ENCODE measurements at regions not wholly inside any gene's neighbourhood (a gene's known extent, or its start where the extent isn't known, plus 50 kb on each side); places are given as distances from the start of the nearest gene placed in this dataset.
"Not testable (repeated sequence)": the region's sequence is repeated elsewhere in the genome, so short reads cannot be mapped to it uniquely, and the experiment has no call there.

DNA sequence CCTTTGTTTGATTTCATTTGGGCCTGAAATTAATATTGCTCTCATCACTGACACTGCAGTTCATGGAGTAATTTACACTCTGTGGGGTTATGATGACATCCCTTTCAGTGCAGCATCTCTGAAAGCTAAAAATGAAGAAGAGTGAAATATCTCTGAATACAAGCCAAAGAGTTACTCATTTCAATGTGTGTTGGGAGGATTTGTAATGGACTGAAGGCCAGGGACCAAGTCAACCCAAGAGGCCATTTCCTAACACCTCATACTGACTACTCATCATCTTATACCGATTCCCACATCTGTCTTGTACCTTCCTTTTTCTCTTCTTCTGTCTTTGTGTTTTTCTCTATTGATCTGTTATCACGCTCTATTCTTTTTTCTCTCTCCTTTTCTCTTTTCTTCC lies 374.4 kb upstream of the FRG1 start:
- H3K9me3 Mint-ChIP-seq; DNase-seq (ENCODE audit: low spot score); H3K27ac Mint-ChIP-seq; H3K27me3 Mint-ChIP-seq (ENCODE audit: insufficient read depth); H3K4me3 Mint-ChIP-seq; intact Hi-C loops (cut with micrococcal nuclease); H3K36me3 Mint-ChIP-seq (ENCODE audit: low read depth); H3K4me1 Mint-ChIP-seq (ENCODE audit: low read depth): not testable (repeated sequence)

GRCh38 chr4:189566900-189567299 lies 373.8 kb upstream of the FRG1 start:
- H3K9me3 Mint-ChIP-seq; intact Hi-C loops (cut with micrococcal nuclease); H3K27ac Mint-ChIP-seq: not testable (repeated sequence)

GRCh38 chr4:189579645-189580044 lies 361.0 kb upstream of the FRG1 start:
- H3K9me3 Mint-ChIP-seq; intact Hi-C loops (cut with micrococcal nuclease); H3K4me3 Mint-ChIP-seq; H3K36me3 Mint-ChIP-seq (ENCODE audit: low read depth); DNase-seq (ENCODE audit: low spot score); H3K4me1 Mint-ChIP-seq (ENCODE audit: low read depth); H3K27me3 Mint-ChIP-seq (ENCODE audit: insufficient read depth); H3K27ac Mint-ChIP-seq: not testable (repeated sequence)

More at GRCh38 chr4:189566900-189567299, 373.8 kb upstream of the FRG1 start:
- not testable (repeated sequence) for H3K4me1 Mint-ChIP-seq (ENCODE audit: low read depth); H3K4me3 Mint-ChIP-seq; H3K27me3 Mint-ChIP-seq (ENCODE audit: insufficient read depth); H3K36me3 Mint-ChIP-seq (ENCODE audit: low read depth); DNase-seq (ENCODE audit: low spot score)

- H3K27me3 Mint-ChIP-seq (ENCODE audit: insufficient read depth); H3K36me3 Mint-ChIP-seq (ENCODE audit: low read depth); H3K4me3 Mint-ChIP-seq; H3K4me1 Mint-ChIP-seq (ENCODE audit: low read depth); H3K27ac Mint-ChIP-seq; intact Hi-C loops (cut with micrococcal nuclease); DNase-seq (ENCODE audit: low spot score); H3K9me3 Mint-ChIP-seq: not testable (repeated sequence)
These were observed 353.6 kb upstream of the FRG1 start for GRCh38 chr4:189586908-189587632.

DNA sequence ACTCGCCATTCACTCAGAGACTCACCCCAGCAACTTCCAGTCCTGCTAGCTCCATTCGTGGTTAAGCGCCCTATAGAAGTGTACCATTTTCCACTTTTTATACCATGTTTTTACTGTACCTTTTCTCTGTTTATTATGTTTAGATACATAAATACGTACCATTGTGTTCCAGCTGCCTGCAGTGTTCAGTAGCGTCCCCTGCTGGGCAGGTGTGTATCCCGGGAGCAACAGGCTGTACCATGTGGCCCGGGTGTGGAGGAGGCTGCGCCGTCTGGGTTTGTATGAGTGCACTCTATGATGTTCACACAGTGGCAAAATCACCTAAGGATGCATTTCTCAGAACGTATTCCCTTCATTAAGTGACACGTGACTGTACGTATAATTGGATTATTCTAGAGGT lies 351.5 kb upstream of the FRG1 start:
- H3K27ac Mint-ChIP-seq; intact Hi-C loops (cut with micrococcal nuclease); DNase-seq (ENCODE audit: low spot score); H3K4me1 Mint-ChIP-seq (ENCODE audit: low read depth); H3K27me3 Mint-ChIP-seq (ENCODE audit: insufficient read depth); H3K4me3 Mint-ChIP-seq; H3K36me3 Mint-ChIP-seq (ENCODE audit: low read depth); H3K9me3 Mint-ChIP-seq: not testable (repeated sequence)

DNA sequence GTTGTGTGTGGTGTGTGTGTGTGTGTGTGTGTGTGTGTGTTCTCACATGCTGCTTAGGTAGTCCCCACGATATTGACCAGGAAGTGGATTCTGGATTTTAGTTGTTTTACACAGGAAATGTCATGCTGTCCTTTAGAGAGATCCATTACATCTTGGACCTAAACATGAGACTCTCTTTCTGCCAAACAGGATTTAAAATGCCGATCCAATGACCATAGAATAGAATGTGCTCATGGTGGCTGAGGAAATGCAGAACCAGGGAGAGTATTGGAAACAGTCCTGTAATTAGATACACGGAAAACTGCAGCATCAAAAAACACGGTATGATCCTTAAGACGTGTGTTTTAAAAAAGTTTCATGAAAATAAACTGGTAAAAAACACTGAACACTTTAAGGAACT lies 347.8 kb upstream of the FRG1 start:
- H3K9me3 Mint-ChIP-seq: peaks cover 5% of the 10 kb centered on the region
- intact Hi-C loops (cut with micrococcal nuclease): no loop called here
- DNase-seq (ENCODE audit: low spot score): no peak
- H3K4me1 Mint-ChIP-seq (ENCODE audit: low read depth): no peaks in the 10 kb centered on the region
- H3K4me3 Mint-ChIP-seq: no peak overlapping the region
- H3K27ac Mint-ChIP-seq: no peak overlapping the region
- H3K36me3 Mint-ChIP-seq (ENCODE audit: low read depth): no peaks in the 10 kb centered on the region
- no peaks in the 10 kb centered on the region for H3K27me3 Mint-ChIP-seq (ENCODE audit: insufficient read depth)

DNA sequence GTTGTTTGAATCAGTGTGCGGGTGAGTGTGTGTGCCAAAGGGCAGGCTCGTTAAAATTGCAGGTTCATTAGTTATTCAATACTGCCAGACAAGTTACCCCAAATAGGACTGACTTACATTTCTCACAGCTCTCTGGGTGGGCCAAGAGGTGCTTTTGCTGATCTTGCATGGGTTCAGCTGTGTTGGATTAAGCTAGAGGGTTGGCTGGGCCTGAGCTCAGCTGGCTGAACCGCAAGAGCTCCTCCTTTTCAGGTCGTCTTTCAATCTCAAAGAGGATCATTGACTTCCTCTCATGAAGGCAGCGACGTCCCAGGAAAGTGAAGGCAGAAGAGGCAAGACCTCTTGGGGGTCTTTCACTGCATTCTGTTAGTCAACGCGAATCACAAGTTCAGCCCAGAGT lies 343.3 kb upstream of the FRG1 start:
- peaks cover 13% of the 10 kb centered on the region for H3K9me3 Mint-ChIP-seq
- H3K4me1 Mint-ChIP-seq (ENCODE audit: low read depth): no peaks in the 10 kb centered on the region
- H3K4me3 Mint-ChIP-seq: no peak overlapping the region
- H3K36me3 Mint-ChIP-seq (ENCODE audit: low read depth): no peaks in the 10 kb centered on the region
- no peak overlapping the region for H3K27ac Mint-ChIP-seq
- intact Hi-C loops (cut with micrococcal nuclease): no loop called here
- DNase-seq (ENCODE audit: low spot score): no peak
- H3K27me3 Mint-ChIP-seq (ENCODE audit: insufficient read depth): no peaks in the 10 kb centered on the region

DNA sequence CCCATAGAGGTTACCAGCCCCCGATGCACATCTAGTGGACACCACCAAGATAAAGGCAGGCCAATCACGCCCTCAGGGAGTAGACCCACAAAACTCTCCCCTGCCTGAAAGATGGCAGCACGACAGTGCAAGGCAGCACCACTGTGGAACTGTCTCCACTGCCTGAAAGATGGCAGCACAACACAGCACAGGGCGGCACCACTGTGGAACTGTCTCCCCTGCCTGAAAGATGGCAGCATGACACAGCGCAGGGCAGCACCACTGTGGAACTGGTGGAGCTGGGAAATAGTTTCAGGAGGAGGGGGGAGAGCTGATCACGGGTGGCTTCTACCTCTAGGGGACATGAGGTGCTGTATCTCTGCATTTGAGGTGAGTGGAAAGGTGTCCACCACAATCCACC lies 340.4 kb upstream of the FRG1 start:
- no peak for DNase-seq (ENCODE audit: low spot score)
- Mint-ChIP-seq H3K27me3 (ENCODE audit: insufficient read depth) (no peaks in the 10 kb centered on the region), H3K4me3 (no peak overlapping the region), H3K4me1 (ENCODE audit: low read depth) (no peaks in the 10 kb centered on the region), H3K9me3 (peaks cover 10% of the 10 kb centered on the region), H3K27ac (no peak overlapping the region), H3K36me3 (ENCODE audit: low read depth) (no peaks in the 10 kb centered on the region)
- intact Hi-C loops (cut with micrococcal nuclease): no loop called here

GRCh38 chr4:189600718-189601435 lies 339.8 kb upstream of the FRG1 start:
- no peaks in the 10 kb centered on the region for H3K4me1 Mint-ChIP-seq (ENCODE audit: low read depth)
- no peak overlapping the region for H3K27ac Mint-ChIP-seq
- no peak for DNase-seq (ENCODE audit: low spot score)
- no peaks in the 10 kb centered on the region for H3K27me3 Mint-ChIP-seq (ENCODE audit: insufficient read depth)
- H3K36me3 Mint-ChIP-seq (ENCODE audit: low read depth): no peaks in the 10 kb centered on the region
- H3K4me3 Mint-ChIP-seq: no peak overlapping the region
- H3K9me3 Mint-ChIP-seq: peaks cover 8% of the 10 kb centered on the region
- intact Hi-C loops (cut with micrococcal nuclease): no loop called here

DNA sequence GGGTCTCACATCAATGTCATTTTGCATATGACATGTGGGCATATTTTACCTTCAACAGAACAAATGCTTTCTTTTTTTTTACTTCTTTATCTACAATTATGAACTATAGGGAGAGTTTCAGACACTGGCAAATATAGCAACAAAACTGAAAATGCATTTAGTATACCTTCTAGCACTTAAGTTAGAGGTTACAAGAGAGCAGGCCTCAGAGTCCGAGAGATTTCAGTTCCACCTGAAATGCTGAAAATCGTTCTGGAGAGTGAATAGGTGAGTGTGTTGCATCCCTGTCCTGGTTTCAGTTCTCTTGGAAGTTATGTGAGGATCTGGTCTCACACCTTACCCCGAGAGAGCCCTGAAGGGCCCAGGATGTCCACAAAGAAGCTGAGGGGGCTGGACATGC lies 337.8 kb upstream of the FRG1 start:
- H3K9me3 Mint-ChIP-seq; H3K4me3 Mint-ChIP-seq; H3K27ac Mint-ChIP-seq; H3K27me3 Mint-ChIP-seq (ENCODE audit: insufficient read depth); H3K4me1 Mint-ChIP-seq (ENCODE audit: low read depth); DNase-seq (ENCODE audit: low spot score); intact Hi-C loops (cut with micrococcal nuclease); H3K36me3 Mint-ChIP-seq (ENCODE audit: low read depth): not testable (repeated sequence)

DNA sequence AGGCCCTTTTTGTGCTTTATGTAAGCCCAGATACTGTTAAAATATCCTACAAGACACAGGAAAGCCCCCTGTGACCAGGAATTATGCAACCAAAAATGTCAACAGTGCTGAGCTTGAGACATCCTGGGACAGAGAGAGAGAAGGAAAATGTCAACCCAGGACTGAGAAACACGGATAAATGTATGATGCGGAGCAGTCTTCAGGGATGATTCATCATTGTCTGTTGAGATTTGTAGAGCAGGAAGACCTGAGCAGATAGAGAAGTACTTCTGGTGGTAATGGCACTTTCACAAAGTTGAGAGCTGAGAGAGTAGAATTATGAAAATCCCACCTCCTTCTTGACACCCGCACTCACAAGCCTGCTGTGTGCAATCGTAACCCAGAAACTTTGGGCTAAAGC lies 330.1 kb upstream of the FRG1 start:
- H3K4me1 Mint-ChIP-seq (ENCODE audit: low read depth); H3K27ac Mint-ChIP-seq; H3K4me3 Mint-ChIP-seq; H3K36me3 Mint-ChIP-seq (ENCODE audit: low read depth); H3K27me3 Mint-ChIP-seq (ENCODE audit: insufficient read depth); intact Hi-C loops (cut with micrococcal nuclease); DNase-seq (ENCODE audit: low spot score); H3K9me3 Mint-ChIP-seq: not testable (repeated sequence)

- Mint-ChIP-seq H3K36me3 (ENCODE audit: low read depth) (peaks cover 1% of the 10 kb centered on the region), H3K9me3 (peaks cover 15% of the 10 kb centered on the region), H3K4me3 (no peak overlapping the region), H3K27me3 (ENCODE audit: insufficient read depth) (no peaks in the 10 kb centered on the region), H3K27ac (no peak overlapping the region), H3K4me1 (ENCODE audit: low read depth) (no peaks in the 10 kb centered on the region)
- intact Hi-C loops (cut with micrococcal nuclease): no loop called here
- DNase-seq (ENCODE audit: low spot score): no peak
These were observed 327.5 kb upstream of the FRG1 start for GRCh38 chr4:189613207-189613606.

DNA sequence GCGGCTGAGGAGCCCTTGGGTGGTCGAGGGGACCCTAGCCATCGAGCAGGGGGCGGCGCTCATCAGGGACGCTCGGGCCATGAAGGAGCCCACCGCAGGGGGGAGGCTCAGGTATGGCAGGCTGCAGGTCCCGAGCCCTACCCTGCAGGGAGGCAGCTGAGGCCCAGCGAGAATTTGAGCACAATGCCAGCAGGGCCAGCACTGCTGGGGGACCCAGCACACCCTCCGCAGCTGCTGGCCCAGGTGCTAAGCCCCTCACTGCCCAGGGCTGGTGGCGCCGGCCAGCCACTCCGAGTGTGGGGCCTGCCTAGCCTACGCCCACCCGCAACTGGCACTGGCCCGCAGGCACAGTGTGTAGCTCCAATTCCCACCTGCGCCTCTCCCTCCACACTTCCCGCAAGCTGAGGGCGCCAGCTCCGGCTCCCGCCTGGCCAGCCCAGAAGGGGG lies 325.4 kb upstream of the FRG1 start:
- H3K27ac Mint-ChIP-seq: no peak overlapping the region
- no peaks in the 10 kb centered on the region for H3K27me3 Mint-ChIP-seq (ENCODE audit: insufficient read depth)
- H3K4me3 Mint-ChIP-seq: no peak overlapping the region
- peaks cover 15% of the 10 kb centered on the region for H3K9me3 Mint-ChIP-seq
- DNase-seq (ENCODE audit: low spot score): no peak
- intact Hi-C loops (cut with micrococcal nuclease): no loop called here
- H3K36me3 Mint-ChIP-seq (ENCODE audit: low read depth): peaks cover 1% of the 10 kb centered on the region
- no peaks in the 10 kb centered on the region for H3K4me1 Mint-ChIP-seq (ENCODE audit: low read depth)

Measured in activated T-helper 1 cell treated with anti-CD3 and anti-CD28 coated beads, Interleukin-12 subunit alpha, Interleukin-12 subunit beta, Interleukin-2, Interleukin-4 antibody, amounts not matched to agents 30 ng/mL and 10 ng/mL and 1 ng/mL, durations not matched to agents 14 hours and 24 hours and 36 hours (primary cell).